HL-60 (cell line): ENCODE measurements at regions not wholly inside any gene's neighbourhood (a gene's known extent, or its start where the extent isn't known, plus 50 kb on each side); places are given as distances from the start of the nearest gene placed in this dataset.

Experiments used
- DNase-seq, 2 experiments: peaks; one replicate each; pipeline ENCODE4 v3.0.0-alpha.2; 2010 to 2020; ENCODE audit warnings: low read depth in 1 of 2, low spot score in 1 of 2
- H3K27ac ChIP-seq: fragments of 250-450 bp; sonication (Bioruptor Pico); replicated peaks from 2 replicates; pipeline ENCODE4 v1.5.1; 2020; ENCODE audit warnings: mild to moderate bottlenecking, moderate library complexity
- H3K27me3 ChIP-seq: fragments of 250-450 bp; sonication (Bioruptor Pico); 2 replicates; pipeline ENCODE4 v1.5.1; 2021; ENCODE audit warnings: mild to moderate bottlenecking, moderate library complexity; ENCODE audit not compliant: insufficient read depth, poor library complexity, severe bottlenecking
- H3K4me3 ChIP-seq: replicated peaks from 2 replicates; pipeline ENCODE4 v1.5.1; 2011; ENCODE audit warnings: mild to moderate bottlenecking, control low read depth, low read length; ENCODE audit not compliant: insufficient read depth
- CTCF ChIP-seq: IDR thresholded peaks from one replicate; pipeline ENCODE4 v1.5.1; 2011; ENCODE audit warnings: low read length, control low read depth, inconsistent platforms; ENCODE audit not compliant: insufficient read depth
- GABPA ChIP-seq: IDR thresholded peaks from 2 replicates; pipeline ENCODE4 v1.6.1; 2012; ENCODE audit warnings: low read depth
- POLR2AphosphoS5 ChIP-seq: IDR thresholded peaks from 2 replicates; pipeline ENCODE4 v1.6.1; 2012; ENCODE audit warnings: low read depth
- SPI1 ChIP-seq: IDR thresholded peaks from 2 replicates; pipeline ENCODE4 v1.6.1; 2012; ENCODE audit warnings: low read depth, mild to moderate bottlenecking, borderline replicate concordance
- TF ChIP-seq, protein P1 (sequence below): IDR thresholded peaks from 2 replicates; pipeline ENCODE4 v1.6.1; 2012; ENCODE audit warnings: low read depth; ENCODE audit not compliant: insufficient replicate concordance

GRCh38 chr7:69002416-69002815, 595.9 kb upstream of the AUTS2 start:
- no peaks in the 10 kb centered on the region for H3K27me3 ChIP-seq
- TF ChIP-seq SPI1, result no peak
- no peak for TF ChIP-seq CTCF
- TF ChIP-seq, protein P1, sequence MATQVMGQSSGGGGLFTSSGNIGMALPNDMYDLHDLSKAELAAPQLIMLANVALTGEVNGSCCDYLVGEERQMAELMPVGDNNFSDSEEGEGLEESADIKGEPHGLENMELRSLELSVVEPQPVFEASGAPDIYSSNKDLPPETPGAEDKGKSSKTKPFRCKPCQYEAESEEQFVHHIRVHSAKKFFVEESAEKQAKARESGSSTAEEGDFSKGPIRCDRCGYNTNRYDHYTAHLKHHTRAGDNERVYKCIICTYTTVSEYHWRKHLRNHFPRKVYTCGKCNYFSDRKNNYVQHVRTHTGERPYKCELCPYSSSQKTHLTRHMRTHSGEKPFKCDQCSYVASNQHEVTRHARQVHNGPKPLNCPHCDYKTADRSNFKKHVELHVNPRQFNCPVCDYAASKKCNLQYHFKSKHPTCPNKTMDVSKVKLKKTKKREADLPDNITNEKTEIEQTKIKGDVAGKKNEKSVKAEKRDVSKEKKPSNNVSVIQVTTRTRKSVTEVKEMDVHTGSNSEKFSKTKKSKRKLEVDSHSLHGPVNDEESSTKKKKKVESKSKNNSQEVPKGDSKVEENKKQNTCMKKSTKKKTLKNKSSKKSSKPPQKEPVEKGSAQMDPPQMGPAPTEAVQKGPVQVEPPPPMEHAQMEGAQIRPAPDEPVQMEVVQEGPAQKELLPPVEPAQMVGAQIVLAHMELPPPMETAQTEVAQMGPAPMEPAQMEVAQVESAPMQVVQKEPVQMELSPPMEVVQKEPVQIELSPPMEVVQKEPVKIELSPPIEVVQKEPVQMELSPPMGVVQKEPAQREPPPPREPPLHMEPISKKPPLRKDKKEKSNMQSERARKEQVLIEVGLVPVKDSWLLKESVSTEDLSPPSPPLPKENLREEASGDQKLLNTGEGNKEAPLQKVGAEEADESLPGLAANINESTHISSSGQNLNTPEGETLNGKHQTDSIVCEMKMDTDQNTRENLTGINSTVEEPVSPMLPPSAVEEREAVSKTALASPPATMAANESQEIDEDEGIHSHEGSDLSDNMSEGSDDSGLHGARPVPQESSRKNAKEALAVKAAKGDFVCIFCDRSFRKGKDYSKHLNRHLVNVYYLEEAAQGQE, result no peak
- no peak for TF ChIP-seq POLR2AphosphoS5
- no peak for TF ChIP-seq GABPA
- no peak overlapping the region for H3K27ac ChIP-seq
- no peak for DNase-seq
- no peak overlapping the region for H3K4me3 ChIP-seq

- Histone ChIP-seq H3K27ac (no peak overlapping the region), H3K27me3 (no peaks in the 10 kb centered on the region), H3K4me3 (no peak overlapping the region)
- DNase-seq, result no peak
- TF ChIP-seq, protein P1, result no peak
- no peak for TF ChIP-seq SPI1
Measured at GRCh38 chr7:69012149-69012548, 586.1 kb upstream of the AUTS2 start.

DNA sequence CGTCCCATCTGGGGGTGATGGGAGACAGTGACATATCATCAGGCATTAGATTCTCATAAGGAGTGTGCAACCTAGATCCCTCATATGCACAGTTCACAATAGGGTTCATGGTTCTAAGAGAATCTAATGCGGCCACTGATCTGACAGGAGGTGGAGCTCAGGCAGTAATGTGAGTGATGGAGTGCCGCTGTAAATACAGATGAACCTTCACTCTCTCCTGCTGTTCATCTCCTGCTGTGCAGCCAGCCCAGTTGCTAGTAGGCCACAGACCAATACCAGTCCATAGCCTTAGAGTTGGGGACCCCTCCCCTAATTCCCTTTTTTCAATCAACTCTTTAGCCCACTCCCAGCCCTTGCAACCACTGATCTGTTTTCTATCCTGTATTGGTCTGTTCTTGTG, 581.1 kb upstream of the AUTS2 start:
- no peak for DNase-seq
- TF ChIP-seq, protein P1, result no peak
- TF ChIP-seq POLR2AphosphoS5, result no peak
- no peak for TF ChIP-seq CTCF
- no peak for TF ChIP-seq SPI1
- TF ChIP-seq GABPA, result no peak
- H3K27ac ChIP-seq, result no peak overlapping the region
- H3K27me3 ChIP-seq, result no peaks in the 10 kb centered on the region
- H3K4me3 ChIP-seq, result no peak overlapping the region

GRCh38 chr7:69018200-69018599, 580.1 kb upstream of the AUTS2 start:
- no peak for DNase-seq
- H3K4me3 ChIP-seq, result no peak overlapping the region
- no peak for TF ChIP-seq GABPA
- TF ChIP-seq POLR2AphosphoS5, result no peak
- TF ChIP-seq SPI1, result no peak
- TF ChIP-seq, protein P1, result no peak
- no peak for TF ChIP-seq CTCF
- H3K27ac ChIP-seq, result no peak overlapping the region
- no peaks in the 10 kb centered on the region for H3K27me3 ChIP-seq
